Ishikawa (cell line): ENCODE measurements at regions not wholly inside any gene's neighbourhood (a gene's known extent, or its start where the extent isn't known, plus 50 kb on each side); places are given as distances from the start of the nearest gene placed in this dataset.

Experiments
- CEBPB ChIP-seq: IDR thresholded peaks from 2 replicates; pipeline ENCODE4 v1.6.1; 2012
- CREB1 ChIP-seq: IDR thresholded peaks from 2 replicates; pipeline ENCODE4 v1.6.1; 2012; ENCODE audit warnings: low read depth
- EGR1 ChIP-seq: IDR thresholded peaks from 2 replicates; pipeline ENCODE4 v1.6.1; 2012
- EP300 ChIP-seq: IDR thresholded peaks from 2 replicates; pipeline ENCODE4 v1.6.1; 2012; ENCODE audit warnings: borderline replicate concordance
- FOXM1 ChIP-seq: IDR thresholded peaks from 2 replicates; pipeline ENCODE4 v1.6.1; 2012; ENCODE audit warnings: low read depth, borderline replicate concordance
- NFIC ChIP-seq: IDR thresholded peaks from 2 replicates; pipeline ENCODE4 v1.6.1; 2012
- RAD21 ChIP-seq: IDR thresholded peaks from 2 replicates; pipeline ENCODE4 v1.6.1; 2012; ENCODE audit warnings: low read depth
- REST ChIP-seq: IDR thresholded peaks from 2 replicates; pipeline ENCODE4 v1.6.1; 2012; ENCODE audit warnings: low read depth, mild to moderate bottlenecking
- TAF1 ChIP-seq: IDR thresholded peaks from 2 replicates; pipeline ENCODE4 v1.6.1; 2012; ENCODE audit warnings: low read depth, mild to moderate bottlenecking
- TCF12 ChIP-seq: IDR thresholded peaks from 2 replicates; pipeline ENCODE4 v1.6.1; 2012; ENCODE audit warnings: low read depth
- TEAD4 ChIP-seq: IDR thresholded peaks from 2 replicates; pipeline ENCODE4 v1.6.1; 2012
- USF1 ChIP-seq: IDR thresholded peaks from 2 replicates; pipeline ENCODE4 v1.6.1; 2012
- YY1 ChIP-seq: IDR thresholded peaks from 2 replicates; pipeline ENCODE4 v1.6.1; 2012; ENCODE audit warnings: low read depth
- ZBTB7A ChIP-seq: IDR thresholded peaks from 2 replicates; pipeline ENCODE4 v1.6.1; 2012; ENCODE audit warnings: low read depth
- TF ChIP-seq, protein P1 (sequence below): IDR thresholded peaks from 2 replicates; pipeline ENCODE4 v1.6.1; 2012

DNA sequence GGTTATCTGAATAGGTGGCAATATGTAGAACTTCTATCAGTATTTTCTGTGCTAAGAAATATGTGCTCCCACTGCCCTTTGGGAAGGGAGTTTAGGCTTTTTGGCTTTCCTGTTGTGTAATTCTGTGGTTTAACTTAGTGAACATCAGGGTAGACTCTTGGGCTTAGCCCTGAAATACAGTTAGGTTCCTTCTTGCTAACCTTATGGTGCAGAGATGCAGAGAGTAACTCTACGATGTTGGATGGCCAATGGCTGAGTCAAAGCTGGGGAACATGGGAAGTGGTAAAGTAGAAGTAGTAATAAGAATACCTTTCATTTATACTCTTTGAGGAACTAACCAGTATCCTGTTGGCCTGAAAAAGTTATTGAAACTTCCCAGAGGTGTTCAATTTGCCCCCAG lies 80.8 kb upstream of the IL12A start:
- TF ChIP-seq TEAD4 (no peak), CREB1 (no peak), USF1 (no peak), CEBPB (no peak), EP300 (no peak), TAF1 (no peak), RAD21 (no peak), FOXM1 (no peak), NFIC (no peak), ZBTB7A (no peak), EGR1 (no peak), REST (no peak), TCF12 (no peak), YY1 (no peak)
- TF ChIP-seq, protein P1, sequence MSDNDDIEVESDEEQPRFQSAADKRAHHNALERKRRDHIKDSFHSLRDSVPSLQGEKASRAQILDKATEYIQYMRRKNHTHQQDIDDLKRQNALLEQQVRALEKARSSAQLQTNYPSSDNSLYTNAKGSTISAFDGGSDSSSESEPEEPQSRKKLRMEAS: no peak

GRCh38 chr3:159910991-159911663 lies 77.5 kb upstream of the IL12A start:
- TF ChIP-seq RAD21 (no peak), FOXM1 (no peak), REST (no peak), TCF12 (no peak)
- TF ChIP-seq, protein P1: no peak

DNA sequence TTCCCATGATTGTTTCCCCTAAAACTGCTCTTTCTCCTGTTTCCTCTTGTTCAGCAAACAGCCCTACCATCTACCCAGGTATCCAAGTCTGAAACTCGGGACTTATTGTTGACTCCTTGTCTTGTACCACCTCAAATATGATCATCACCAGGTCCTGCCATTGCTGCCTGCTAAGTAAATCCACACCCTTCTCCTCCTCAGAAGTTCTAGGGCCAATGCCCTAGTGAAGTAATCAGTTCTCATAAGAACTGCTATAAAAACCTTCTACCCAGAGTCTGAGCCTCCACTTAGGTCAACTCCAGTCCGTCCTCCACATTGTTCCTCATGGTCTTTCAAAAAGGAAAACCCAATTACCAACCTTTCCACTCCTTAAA lies 77.0 kb upstream of the IL12A start:
- no peak for TF ChIP-seq YY1
- no peak for TF ChIP-seq EP300
- TF ChIP-seq USF1: no peak
- TF ChIP-seq REST: no peak
- TF ChIP-seq TEAD4: no peak
- no peak for TF ChIP-seq TAF1
- TF ChIP-seq TCF12: no peak
- no peak for TF ChIP-seq FOXM1
- TF ChIP-seq EGR1: no peak
- TF ChIP-seq, protein P1: no peak
- no peak for TF ChIP-seq CEBPB
- TF ChIP-seq CREB1: no peak
- TF ChIP-seq NFIC: no peak
- no peak for TF ChIP-seq ZBTB7A
- TF ChIP-seq RAD21: no peak

GRCh38 chr3:159913712-159914414 lies 74.8 kb upstream of the IL12A start:
- TF ChIP-seq CEBPB (no peak), USF1 (no peak), EP300 (no peak), RAD21 (no peak), CREB1 (no peak), TEAD4 (no peak), REST (no peak), TAF1 (no peak), YY1 (no peak), NFIC (no peak)
- TF ChIP-seq, protein P1: no peak
